Loucy (cell line): ENCODE measurements at regions not wholly inside any gene's neighbourhood (a gene's known extent, or its start where the extent isn't known, plus 50 kb on each side); places are given as distances from the start of the nearest gene placed in this dataset.

Experiments used
- CTCF ChIP-seq: fragments of 200-600 bp; sonication (generic); conservative IDR thresholded peaks from 2 replicates; pipeline ENCODE4 v1.5.1; 2014; ENCODE audit warnings: mild to moderate bottlenecking, antibody characterized with exemption, low read length
- EZH2phosphoT487 ChIP-seq: fragments of 200-600 bp; IDR thresholded peaks from 2 replicates; pipeline ENCODE4 v1.6.1; 2018; ENCODE audit warnings: antibody characterized with exemption, mild to moderate bottlenecking, moderate library complexity, borderline replicate concordance

GRCh38 chr5:152187668-152188067, 217.4 kb downstream of the NMUR2 start:
- TF ChIP-seq CTCF, result no peak
- TF ChIP-seq EZH2phosphoT487, result no peak
